ENCODE measurements at regions not wholly inside any gene's neighbourhood (a gene's known extent, or its start where the extent isn't known, plus 50 kb on each side); places are given as distances from the start of the nearest gene placed in this dataset.

- TF ChIP-seq CTCF (IDR thresholded peaks at IDR 0.05) (no peak), POLR2A (IDR thresholded peaks at IDR 0.05) (no peak)
These were observed 226.6 kb upstream of the AGAP1 start for GRCh38 chr2:235267251-235267650.
